GM12864 (cell line): ENCODE measurements at regions not wholly inside any gene's neighbourhood (a gene's known extent, or its start where the extent isn't known, plus 50 kb on each side); places are given as distances from the start of the nearest gene placed in this dataset.

Source experiments
- DNase-seq: peaks from one replicate; pipeline ENCODE4 v3.0.0-alpha.2; 2011; ENCODE audit warnings: low read depth
- H3K4me3 ChIP-seq: 2 replicates; pipeline ENCODE4 v1.5.1; 2011; ENCODE audit warnings: mild to moderate bottlenecking, low read depth, low read length, control low read depth
- TF ChIP-seq, protein P1 (sequence below): IDR thresholded peaks from 2 replicates; pipeline ENCODE4 v1.5.1; 2011; ENCODE audit warnings: low read depth, mild to moderate bottlenecking, moderate library complexity, low read length, control low read depth, inconsistent platforms; ENCODE audit errors: missing control alignments

DNA sequence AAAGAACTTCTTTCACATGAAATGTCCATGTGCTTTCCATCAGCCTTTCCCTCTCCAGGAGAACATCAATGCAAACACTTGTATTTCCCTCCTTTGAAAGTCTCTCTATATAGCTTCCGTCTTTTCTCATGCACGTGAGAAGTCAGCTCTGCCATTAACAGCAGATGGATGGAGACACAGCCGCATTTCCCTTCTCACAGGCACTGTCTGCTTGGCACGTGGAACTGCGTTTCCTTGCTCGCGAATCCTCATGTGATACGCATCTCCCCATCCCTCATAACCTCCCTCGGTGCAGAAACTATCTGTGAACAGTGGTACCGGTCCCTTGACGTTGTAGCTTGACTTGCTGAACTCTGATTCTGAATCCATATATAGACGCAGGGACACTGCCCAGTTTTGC lies 717.0 kb upstream of the RBFOX1 start:
- TF ChIP-seq, protein P1, sequence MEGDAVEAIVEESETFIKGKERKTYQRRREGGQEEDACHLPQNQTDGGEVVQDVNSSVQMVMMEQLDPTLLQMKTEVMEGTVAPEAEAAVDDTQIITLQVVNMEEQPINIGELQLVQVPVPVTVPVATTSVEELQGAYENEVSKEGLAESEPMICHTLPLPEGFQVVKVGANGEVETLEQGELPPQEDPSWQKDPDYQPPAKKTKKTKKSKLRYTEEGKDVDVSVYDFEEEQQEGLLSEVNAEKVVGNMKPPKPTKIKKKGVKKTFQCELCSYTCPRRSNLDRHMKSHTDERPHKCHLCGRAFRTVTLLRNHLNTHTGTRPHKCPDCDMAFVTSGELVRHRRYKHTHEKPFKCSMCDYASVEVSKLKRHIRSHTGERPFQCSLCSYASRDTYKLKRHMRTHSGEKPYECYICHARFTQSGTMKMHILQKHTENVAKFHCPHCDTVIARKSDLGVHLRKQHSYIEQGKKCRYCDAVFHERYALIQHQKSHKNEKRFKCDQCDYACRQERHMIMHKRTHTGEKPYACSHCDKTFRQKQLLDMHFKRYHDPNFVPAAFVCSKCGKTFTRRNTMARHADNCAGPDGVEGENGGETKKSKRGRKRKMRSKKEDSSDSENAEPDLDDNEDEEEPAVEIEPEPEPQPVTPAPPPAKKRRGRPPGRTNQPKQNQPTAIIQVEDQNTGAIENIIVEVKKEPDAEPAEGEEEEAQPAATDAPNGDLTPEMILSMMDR: no peak
- no peak overlapping the region for H3K4me3 ChIP-seq
- DNase-seq: no peak

DNA sequence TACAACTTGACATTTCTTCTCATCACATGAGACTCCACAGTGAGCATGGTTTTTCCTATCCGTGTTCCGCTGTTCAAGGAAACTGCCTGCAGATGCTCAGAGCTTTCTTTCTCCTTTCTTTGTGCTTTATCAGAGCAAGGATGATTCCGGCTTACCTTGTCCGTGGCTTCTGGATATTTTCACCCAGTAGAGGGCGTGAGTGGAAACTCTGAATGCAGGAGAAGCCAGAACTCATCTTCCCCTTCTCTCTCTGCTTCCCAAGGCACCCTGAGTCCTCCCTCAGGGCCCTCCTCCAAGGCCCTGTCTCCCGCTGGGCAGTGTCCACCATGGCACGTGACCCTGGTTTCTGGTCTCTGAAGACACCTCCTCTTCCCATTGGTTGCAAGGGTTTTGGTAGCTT lies 721.1 kb upstream of the RBFOX1 start:
- DNase-seq: no peak
- TF ChIP-seq, protein P1: no peak
- H3K4me3 ChIP-seq: no peak overlapping the region

DNA sequence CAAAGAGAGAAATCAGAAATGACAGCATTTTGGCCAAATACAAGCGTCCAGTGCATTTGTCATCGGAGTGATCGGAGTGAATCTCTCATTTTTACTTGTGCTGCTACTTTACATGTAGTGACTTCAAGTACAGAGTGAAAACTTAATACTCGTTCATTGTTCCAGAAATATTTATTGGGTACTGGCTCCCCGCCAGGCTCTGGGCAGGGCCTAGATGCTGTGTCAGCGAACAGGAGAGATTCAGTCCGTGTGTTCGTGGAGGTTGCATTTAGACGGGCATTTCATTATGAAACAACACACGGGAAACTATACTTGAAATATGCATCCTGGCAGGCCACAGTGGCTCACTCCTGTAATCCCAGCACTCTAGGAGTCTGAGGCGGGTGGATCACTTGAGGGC lies 727.2 kb upstream of the RBFOX1 start:
- no peak for DNase-seq
- H3K4me3 ChIP-seq: no peak overlapping the region
- TF ChIP-seq, protein P1: no peak

DNA sequence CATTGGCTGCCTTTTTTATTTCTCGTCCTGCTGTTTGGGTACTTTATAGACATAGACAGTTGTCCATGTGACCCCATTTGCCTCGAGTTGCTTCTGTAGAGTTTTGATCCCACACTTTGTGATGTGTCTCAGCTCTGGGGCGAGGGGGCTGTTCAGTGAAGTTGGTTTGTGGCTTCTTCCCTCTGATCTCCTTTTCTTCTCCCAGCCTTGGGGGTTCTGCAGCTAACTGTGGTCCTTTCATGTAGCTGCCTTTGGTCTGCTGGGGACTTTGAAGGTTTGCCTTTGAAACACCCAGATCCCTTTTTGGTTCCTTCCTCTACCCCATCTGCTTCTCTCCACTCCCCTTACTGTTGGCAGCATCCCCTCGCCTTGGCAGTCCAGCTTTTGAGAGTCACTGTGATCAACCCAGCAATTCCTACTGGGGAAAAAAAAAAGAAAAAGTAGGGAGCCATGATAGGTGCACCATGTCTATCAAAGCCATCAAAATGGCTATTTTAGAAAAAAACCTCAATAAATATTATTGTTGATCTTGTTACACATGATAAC lies 728.8 kb upstream of the RBFOX1 start:
- no peak overlapping the region for H3K4me3 ChIP-seq
- TF ChIP-seq, protein P1: no peak
- DNase-seq: no peak

DNA sequence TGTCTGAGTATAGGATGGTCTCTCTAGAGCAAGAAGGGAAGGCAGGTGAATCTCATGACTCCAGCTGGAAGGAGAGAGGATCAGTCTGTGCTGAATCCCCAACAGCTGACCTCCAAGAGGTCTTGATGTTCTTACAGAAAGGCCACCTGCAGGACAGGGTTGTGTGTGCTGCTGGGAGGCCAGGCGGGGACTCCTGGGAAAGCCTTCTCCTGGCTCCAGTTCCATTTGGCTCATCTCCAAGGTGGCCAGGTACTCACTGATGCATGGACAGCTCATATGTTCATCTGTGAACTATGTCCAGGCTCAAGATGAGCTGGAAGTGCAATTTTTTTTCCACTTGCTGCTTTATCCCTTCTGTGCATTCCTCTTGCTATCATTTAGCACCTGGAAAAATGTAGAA lies 730.2 kb upstream of the RBFOX1 start:
- TF ChIP-seq, protein P1: no peak
- H3K4me3 ChIP-seq: no peak overlapping the region
- DNase-seq: no peak

DNA sequence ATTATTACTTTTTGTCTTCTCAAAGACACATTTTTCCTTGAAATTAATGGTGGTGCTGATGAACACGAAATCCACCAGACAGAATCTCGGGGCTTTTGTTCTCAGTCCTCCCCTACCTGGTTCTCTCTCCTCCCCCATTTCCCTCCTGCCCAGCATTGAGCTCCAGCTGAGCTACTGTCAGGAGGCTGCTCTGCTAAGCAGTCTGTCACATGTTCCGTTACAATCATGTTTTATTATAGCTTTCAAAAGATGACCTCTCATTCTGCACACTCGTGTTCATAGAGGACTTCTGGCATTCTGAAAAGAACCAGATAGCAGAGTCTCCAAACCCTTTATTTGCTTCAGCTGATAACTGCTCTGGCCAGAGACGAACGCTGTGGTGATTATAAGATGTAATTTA lies 732.5 kb upstream of the RBFOX1 start:
- no peak for DNase-seq
- no peak overlapping the region for H3K4me3 ChIP-seq
- TF ChIP-seq, protein P1: no peak

DNA sequence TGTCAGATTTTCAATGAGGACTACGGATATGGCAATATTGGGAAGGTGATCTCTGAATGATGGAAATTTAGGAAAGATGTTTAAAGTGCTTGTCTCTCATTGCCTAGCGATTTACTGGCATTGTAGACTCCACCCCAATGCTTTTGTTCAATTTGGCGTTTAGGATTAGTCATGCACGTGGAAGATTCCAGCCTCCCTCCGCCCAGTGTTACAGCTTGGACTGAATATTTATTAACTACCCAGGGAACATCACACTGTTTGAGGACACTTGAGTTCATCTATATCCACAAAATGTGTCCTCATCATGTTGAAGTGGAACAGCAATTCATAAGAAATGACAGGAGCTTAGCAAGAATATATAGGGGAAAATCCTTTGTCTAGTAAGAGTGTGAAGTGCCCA lies 738.8 kb upstream of the RBFOX1 start:
- TF ChIP-seq, protein P1: no peak
- H3K4me3 ChIP-seq: no peak overlapping the region
- DNase-seq: no peak
